Kidney (tissue), 13 donors: ENCODE measurements at regions not wholly inside any gene's neighbourhood (a gene's known extent, or its start where the extent isn't known, plus 50 kb on each side); places are given as distances from the start of the nearest gene placed in this dataset.
"Not testable (repeated sequence)": the region's sequence is repeated elsewhere in the genome, so short reads cannot be mapped to it uniquely, and the experiment has no call there.

Experiments used
- DNase-seq, 5 donors: peaks; one replicate each; pipeline ENCODE4 v3.0.0-alpha.2; 2013 to 2020
- FAIRE-seq: peaks from 2 replicates; lab custom pipeline; 2012; peaks lifted over from hg19 to GRCh38; lab: Jason Lieb, UNC
- H3K27ac ChIP-seq, 2 donors: one replicate each; pipeline ENCODE4 v1.7.0; 2013; ENCODE audit warnings: low read depth in 2 of 2, low read length in 2 of 2, inconsistent platforms in 1 of 2
- H3K27me3 ChIP-seq: one replicate; pipeline ENCODE4 v1.7.1; 2013; ENCODE audit warnings: low read length, inconsistent platforms; ENCODE audit not compliant: control insufficient read depth, insufficient read depth
- H3K36me3 ChIP-seq, 3 donors: one replicate each; pipeline versions ENCODE4 v1.7.0 to v1.7.1; 2013; ENCODE audit warnings: low read length in 3 of 3, control low read depth in 1 of 3, inconsistent platforms in 1 of 3; ENCODE audit not compliant: insufficient read depth in 3 of 3, control insufficient read depth in 2 of 3
- H3K4me1 ChIP-seq, 3 donors: one replicate each; pipeline versions ENCODE4 v1.7.0 to v1.7.1; 2013; ENCODE audit warnings: low read length in 3 of 3, inconsistent platforms in 1 of 3, low read depth in 1 of 3; ENCODE audit not compliant: control insufficient read depth in 2 of 3, insufficient read depth in 2 of 3
- H3K4me3 ChIP-seq, 3 donors: one replicate each; pipeline versions ENCODE4 v1.7.0 to v1.8.1; 2013; ENCODE audit warnings: low read length in 3 of 3, control low read depth in 1 of 3, inconsistent platforms in 1 of 3
- H3K9ac ChIP-seq, 3 donors: one replicate each; pipeline versions ENCODE4 v1.7.0 to v1.7.1; 2013; ENCODE audit warnings: low read length in 3 of 3, control low read depth in 1 of 3, inconsistent platforms in 1 of 3
- H3K9me3 ChIP-seq, 3 donors: one replicate each; pipeline versions ENCODE4 v1.7.0 to v1.7.1; 2013; ENCODE audit warnings: low read length in 3 of 3, control low read depth in 1 of 3, inconsistent platforms in 1 of 3; ENCODE audit not compliant: control insufficient read depth in 2 of 3, insufficient read depth in 1 of 3
- intact Hi-C: fragments of 100-400 bp; cut with DNase I; formaldehyde crosslinking; loops from one replicate; pipeline ENCODE4 v1.11.1; 2022
- TF ChIP-seq, protein P1 (sequence below): IDR thresholded peaks from 3 replicates; pipeline ENCODE4 v1.5.1; 2012; ENCODE audit warnings: mild to moderate bottlenecking, moderate library complexity, borderline replicate concordance; ENCODE audit not compliant: insufficient read depth; ENCODE audit errors: extremely low read depth
- donor health status: control.
- donor health status: control.
- donor health status: control.
- donor health status: control.
- donor health status: control.
- donor health status: DM: yes; HTN: yes; CAD: no.
- donor health status: Normal renal cell carcinoma (clear cell type).

DNA sequence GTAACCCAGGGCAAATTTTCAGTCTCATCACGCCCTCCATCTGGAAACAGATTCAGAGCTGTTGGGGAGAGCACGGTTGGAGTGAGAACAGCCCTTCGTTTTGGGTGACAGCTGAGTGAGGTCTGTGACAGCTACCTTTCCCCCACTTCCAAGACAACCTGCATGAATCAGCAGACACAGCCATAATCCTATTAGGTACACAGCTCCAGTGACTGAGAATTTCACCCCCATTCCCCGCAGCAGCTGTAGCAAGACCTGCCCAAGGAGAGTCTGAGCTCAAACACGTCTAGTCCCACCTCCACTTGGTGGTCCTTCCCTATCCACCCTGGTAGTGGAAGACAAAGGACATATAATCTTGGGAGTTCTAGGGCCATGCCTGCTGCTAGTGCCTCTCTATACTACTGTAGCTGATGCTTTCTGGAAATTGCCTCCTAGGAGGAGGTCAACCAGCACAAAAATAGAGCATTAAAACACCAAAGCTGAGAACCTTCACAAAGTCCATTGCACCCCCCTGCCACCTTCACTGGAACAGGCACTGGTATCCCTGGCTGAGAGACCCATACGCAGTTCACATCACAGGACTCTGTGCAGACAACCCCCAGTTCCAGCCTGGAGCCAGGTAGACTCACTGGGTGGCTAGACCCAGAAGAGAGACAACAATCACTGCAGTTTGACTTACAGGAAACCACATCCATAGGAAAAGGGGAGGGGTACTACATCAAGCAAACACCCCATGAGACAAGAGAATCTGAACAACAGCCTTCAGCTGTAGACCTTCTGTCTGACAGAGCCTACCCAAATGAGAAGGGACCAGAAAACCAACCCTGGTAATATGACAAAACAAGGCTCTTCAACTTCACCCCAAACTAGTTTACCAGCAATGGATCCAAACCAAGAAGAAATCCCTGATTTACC, 448.6 kb upstream of the CBLB start:
- Histone ChIP-seq H3K4me3 (no peak overlapping the region), H3K36me3 (no peaks in the 10 kb centered on the region), H3K27ac (no peak overlapping the region), H3K4me1 (no peaks in the 10 kb centered on the region), H3K9ac (no peak overlapping the region), H3K9me3 (no peaks in the 10 kb centered on the region), H3K27me3 (no peaks in the 10 kb centered on the region)
- FAIRE-seq (no peak), DNase-seq (no peak)
- TF ChIP-seq, protein P1, sequence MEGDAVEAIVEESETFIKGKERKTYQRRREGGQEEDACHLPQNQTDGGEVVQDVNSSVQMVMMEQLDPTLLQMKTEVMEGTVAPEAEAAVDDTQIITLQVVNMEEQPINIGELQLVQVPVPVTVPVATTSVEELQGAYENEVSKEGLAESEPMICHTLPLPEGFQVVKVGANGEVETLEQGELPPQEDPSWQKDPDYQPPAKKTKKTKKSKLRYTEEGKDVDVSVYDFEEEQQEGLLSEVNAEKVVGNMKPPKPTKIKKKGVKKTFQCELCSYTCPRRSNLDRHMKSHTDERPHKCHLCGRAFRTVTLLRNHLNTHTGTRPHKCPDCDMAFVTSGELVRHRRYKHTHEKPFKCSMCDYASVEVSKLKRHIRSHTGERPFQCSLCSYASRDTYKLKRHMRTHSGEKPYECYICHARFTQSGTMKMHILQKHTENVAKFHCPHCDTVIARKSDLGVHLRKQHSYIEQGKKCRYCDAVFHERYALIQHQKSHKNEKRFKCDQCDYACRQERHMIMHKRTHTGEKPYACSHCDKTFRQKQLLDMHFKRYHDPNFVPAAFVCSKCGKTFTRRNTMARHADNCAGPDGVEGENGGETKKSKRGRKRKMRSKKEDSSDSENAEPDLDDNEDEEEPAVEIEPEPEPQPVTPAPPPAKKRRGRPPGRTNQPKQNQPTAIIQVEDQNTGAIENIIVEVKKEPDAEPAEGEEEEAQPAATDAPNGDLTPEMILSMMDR: no peak
- intact Hi-C loops: no loop called here

DNA sequence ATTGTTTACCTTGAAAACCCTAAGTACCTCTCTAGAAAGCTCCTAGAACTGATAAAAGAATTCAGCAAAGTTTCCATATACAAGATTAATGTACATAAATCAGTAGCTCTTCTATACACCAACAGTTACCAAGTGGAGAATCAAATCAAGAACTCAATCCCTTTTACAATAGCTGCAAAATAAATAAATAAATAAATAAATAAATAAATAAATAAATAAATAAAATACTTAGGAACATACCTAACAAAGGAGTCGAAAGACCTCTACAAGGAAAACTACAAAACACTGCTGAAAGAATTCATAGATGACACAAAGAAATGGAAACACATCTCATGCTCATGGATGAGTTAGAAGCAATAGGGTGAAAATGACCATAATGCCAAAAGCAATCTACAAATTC, 452.6 kb upstream of the CBLB start:
- H3K4me3 ChIP-seq, H3K9ac ChIP-seq, intact Hi-C loops, H3K36me3 ChIP-seq, H3K4me1 ChIP-seq, DNase-seq, H3K27ac ChIP-seq, H3K27me3 ChIP-seq, H3K9me3 ChIP-seq: not testable (repeated sequence)
- peak; percentile 27 for FAIRE-seq

DNA sequence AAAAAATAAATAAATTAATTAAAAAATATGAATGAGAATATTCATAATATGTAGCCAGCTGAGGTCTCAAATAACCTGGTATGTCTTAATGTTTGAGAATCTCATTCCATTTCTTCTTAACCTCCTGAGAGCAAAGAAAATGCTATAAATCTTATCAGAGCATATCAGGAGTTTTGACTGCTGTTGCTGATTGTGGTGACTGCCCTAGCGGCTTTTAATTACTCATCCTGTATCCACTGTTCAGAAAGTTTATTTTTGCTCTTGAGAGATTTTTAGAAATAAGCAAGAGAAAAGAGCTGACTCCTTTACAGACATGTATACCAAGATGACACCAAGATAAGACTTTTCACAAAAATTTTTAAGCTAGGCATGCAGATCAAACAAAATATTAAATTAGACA, 454.8 kb upstream of the CBLB start:
- Histone ChIP-seq H3K27ac (no peak overlapping the region), H3K4me1 (no peaks in the 10 kb centered on the region), H3K27me3 (no peaks in the 10 kb centered on the region), H3K9me3 (no peaks in the 10 kb centered on the region), H3K9ac (no peak overlapping the region), H3K36me3 (no peaks in the 10 kb centered on the region), H3K4me3 (no peak overlapping the region)
- TF ChIP-seq, protein P1: no peak
- no peak for DNase-seq
- FAIRE-seq: no peak
- intact Hi-C loops: no loop called here

DNA sequence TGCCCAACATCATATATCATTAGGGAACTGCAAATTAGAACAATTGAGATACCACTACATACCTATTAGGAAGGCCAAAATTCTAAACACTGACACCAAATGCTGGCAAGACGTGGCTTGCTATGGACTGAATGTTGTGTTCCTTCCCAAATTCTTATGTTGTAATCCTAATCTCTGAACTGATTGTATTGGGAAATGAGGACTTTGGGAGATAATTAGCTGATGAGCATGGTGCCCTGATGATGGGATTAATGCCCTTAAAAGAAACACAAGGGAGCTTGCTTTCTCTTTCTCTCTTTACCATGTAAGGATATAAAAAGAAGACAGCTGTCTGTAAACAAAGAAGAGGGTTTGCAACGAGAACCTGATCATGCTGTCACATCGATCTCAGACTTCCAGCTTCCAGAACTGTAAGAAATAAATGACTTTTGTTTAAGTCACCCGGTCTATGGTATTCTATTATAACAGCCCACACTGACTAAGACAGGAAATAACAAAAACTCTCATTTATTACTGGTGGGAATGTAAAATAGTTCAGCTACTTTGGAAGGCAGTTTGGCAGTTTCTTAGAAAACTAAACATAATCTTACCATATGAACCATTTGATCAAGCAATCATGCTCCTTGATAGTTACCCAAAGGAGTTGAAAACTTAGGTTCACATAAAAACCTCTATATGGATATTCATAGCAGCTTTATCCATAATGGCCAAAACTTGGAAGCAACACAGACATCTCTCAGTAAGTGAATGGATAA, 458.3 kb upstream of the CBLB start:
- TF ChIP-seq, protein P1: no peak

More for the DNA sequence above, 458.3 kb upstream of the CBLB start:
- Histone ChIP-seq H3K4me3 (no peak overlapping the region), H3K9ac (no peak overlapping the region), H3K4me1 (no peaks in the 10 kb centered on the region), H3K27me3 (no peaks in the 10 kb centered on the region), H3K36me3 (no peaks in the 10 kb centered on the region), H3K9me3 (no peaks in the 10 kb centered on the region), H3K27ac (no peak overlapping the region)
- intact Hi-C loops: no loop called here
- no peak for FAIRE-seq
- DNase-seq: no peak
